GM12873 (cell line): ENCODE measurements at regions not wholly inside any gene's neighbourhood (a gene's known extent, or its start where the extent isn't known, plus 50 kb on each side); places are given as distances from the start of the nearest gene placed in this dataset.

ENCODE experiments used
- TF ChIP-seq, protein P1 (sequence below): IDR thresholded peaks from 2 replicates; pipeline ENCODE4 v1.5.1; 2012; ENCODE audit warnings: low read depth, mild to moderate bottlenecking, moderate library complexity, low read length, control low read depth; ENCODE audit not compliant: insufficient read depth; ENCODE audit errors: missing control alignments

DNA sequence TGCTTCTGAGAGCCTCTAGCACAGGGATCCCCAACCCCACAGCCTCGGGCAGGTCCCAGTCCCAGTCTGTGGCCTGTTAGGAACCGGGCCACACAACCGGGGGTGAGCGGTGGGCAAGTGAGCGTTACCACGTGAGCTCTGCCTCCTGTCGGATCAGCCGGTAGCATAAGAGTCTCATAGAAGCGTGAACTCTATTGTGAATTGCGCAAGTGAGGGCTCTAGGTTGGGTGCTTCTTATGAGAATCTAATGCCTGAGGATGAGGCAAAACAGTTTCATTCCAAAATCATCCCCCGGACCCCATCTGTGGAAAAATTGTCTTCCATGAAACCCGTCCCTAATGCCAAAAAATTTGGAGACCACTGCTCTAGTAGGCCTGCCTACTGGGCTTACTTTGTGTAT, 87.0 kb upstream of the UBL3 start:
- TF ChIP-seq, protein P1, sequence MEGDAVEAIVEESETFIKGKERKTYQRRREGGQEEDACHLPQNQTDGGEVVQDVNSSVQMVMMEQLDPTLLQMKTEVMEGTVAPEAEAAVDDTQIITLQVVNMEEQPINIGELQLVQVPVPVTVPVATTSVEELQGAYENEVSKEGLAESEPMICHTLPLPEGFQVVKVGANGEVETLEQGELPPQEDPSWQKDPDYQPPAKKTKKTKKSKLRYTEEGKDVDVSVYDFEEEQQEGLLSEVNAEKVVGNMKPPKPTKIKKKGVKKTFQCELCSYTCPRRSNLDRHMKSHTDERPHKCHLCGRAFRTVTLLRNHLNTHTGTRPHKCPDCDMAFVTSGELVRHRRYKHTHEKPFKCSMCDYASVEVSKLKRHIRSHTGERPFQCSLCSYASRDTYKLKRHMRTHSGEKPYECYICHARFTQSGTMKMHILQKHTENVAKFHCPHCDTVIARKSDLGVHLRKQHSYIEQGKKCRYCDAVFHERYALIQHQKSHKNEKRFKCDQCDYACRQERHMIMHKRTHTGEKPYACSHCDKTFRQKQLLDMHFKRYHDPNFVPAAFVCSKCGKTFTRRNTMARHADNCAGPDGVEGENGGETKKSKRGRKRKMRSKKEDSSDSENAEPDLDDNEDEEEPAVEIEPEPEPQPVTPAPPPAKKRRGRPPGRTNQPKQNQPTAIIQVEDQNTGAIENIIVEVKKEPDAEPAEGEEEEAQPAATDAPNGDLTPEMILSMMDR: no peak

DNA sequence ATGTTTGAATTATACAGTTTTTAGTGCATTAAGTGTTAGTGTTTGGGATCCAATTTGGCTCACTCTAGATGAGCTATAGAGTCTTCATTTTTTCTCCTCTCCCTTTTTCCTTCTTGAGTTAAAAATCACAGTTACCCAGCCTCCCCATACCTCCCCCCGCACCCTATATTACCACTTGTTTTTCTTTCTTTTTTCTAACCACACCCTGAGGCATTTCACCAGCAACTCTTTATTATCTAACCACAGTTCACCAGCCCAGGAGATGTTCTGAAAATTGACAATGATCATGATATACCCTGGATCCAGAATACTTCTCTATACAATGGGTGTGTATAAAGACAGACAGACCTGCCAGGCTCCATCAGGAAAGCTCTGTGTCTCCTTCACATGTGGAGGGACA, 86.5 kb upstream of the UBL3 start:
- TF ChIP-seq, protein P1: no peak

DNA sequence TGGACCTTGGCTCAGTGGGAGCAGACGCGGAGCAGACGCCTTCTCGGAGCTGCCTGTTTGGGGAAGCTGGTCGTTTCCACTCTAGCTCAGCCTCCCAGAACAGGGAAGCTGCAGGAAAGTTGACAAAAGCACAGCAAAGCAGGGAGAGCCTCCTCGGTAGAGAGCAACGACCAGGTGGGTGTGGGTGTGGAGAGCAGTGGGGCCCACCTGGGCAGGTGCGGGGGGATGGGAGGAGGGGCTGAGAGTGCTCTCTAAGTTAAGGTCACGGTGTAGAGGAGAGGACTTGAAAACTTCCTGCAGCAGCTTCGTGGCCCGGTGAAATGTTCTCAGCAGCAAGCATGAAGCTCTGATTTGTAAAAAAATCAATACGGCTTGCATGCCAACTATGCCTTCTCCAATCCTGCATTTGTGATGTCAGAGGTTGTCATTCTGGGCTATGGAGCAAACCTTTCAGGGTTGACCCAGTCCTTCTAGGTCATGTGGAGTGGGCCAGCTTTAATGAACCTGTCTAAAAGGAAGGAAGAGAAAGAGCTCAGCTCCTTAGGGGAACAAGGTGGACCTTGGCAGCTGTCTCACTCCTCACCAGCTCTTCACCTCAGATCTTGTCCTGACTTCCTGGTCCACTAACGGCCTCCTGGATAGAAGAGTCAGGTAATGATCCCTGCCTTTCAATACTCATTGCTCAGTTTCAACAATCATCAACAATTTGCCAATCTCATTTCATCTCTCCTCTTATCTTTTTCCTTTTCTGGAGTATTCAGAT, 85.8 kb upstream of the UBL3 start:
- TF ChIP-seq, protein P1: no peak

DNA sequence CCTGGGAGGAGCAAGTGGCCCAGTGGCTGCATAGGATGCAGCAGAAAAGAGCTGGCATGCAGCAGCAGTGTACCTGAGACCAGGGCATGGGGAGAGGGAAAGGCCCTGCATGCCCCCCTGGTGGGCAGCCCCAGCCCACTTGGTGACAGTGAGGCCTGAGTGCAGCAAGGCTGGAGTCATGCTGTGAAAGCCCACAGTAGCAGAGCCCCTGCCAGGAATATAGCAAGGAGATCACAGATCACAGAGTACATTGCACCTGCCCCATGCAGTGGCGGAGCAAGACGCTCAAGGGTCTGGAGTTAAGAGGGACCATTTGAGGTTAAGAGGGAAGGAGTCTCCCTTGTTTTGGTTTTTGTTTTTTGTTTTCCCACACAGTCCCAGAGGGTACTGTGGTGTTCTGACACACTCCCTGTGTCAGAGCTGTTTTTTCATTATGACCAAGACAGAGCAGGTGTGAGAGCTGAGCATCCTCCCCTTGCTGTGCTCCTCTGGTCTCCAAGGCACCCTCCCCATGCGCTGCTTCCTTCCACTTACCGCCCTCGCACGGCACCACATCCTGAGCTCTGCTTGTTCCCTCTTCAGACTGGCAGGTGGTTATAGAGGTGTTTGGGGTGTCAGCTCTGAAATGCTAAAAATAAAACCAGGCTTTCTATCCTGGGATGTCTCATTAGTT, 85.0 kb upstream of the UBL3 start:
- TF ChIP-seq, protein P1: no peak

DNA sequence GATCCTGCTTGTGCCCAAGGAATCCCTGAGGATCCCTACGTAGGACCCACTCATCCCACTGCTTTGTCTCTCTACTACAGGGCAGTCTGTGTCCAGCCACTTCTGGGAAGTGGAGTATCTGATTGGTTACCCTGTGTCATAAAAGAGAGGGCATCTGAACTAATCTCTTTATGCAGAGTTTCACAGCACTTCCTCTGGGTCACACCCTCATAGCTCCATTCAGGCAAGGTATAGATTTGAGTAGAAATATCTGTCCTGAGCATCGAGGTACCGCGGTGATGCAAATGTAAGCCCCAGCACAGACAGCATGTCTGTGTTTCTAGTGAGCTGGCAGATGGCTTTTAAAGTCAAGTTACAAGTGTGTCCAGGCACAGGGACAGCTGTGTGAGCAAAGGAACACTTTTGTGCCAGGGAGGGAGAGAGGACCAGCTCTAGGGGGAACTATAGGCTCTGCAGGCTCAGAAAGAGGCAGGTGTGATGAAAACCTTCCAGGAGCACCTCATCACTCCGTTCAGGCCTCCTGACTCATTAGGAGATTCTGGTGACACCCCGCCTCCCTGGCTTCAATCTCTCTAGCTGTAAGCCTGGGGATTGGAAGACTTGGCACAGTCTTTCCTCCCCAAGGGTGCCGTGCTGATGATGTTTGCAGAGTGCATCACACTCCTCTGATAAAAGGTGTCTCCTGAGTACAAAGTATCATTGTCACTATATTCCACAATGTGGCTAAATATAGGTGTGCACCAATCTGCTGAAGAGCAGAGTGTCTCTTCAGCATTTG, 84.3 kb upstream of the UBL3 start:
- TF ChIP-seq, protein P1: no peak

DNA sequence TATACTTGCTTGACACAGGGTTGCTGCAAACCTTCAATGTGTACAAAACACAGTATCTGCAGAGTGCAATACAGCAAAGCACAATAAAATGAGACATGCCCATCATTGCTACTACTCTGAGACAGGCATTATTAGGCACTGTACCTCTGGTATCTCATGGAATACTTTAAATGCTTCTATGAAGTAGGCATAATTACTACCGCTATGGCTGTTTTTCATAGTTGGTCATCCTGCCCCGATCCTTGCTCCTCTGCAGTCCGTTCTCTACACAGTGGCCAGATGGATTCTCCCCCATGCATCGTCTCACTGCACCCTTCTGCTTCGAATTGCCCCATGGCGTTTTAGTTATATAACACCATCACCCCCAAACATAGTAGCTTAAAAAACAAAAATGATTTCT, 83.0 kb upstream of the UBL3 start:
- TF ChIP-seq, protein P1: no peak

DNA sequence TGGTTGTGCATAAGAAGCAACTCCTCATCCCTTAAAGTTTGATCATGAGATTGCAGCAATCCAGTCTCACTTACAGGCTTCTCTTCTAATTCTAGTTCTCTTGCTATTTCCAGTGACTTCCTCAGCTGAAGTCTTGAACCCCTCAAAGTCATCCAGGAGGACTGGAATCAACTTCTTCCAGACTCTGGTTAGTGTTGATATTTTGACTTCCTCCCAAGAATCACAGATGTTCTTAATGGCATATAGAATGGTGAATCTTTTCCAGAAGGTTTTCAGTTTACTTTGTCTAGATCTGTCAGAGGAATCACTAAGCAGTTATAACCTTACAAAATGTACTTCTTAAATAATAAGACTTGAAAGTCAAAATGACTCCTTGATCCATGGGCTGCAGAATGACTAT, 81.3 kb upstream of the UBL3 start:
- TF ChIP-seq, protein P1: no peak
